A673 (cell line): ENCODE measurements at regions not wholly inside any gene's neighbourhood (a gene's known extent, or its start where the extent isn't known, plus 50 kb on each side); places are given as distances from the start of the nearest gene placed in this dataset.

Experiments used
- BruUV-seq: library from RNA; stranded (reverse); fragments of 400-500 nt; replicated peaks from 2 replicates; lab custom pipeline; 2021; lab: Mats Ljungman, UMichigan
- CTCF ChIA-PET: fragments of 300-600 bp; sonication (Branson Sonifier 250); formaldehyde crosslinking; loops from one replicate; lab custom pipeline; 2022; ENCODE audit warnings: antibody characterized with exemption; lab: Charles Lee
- POLR2A ChIA-PET: fragments of 300-600 bp; sonication (Branson Sonifier 250); formaldehyde crosslinking; loops from one replicate; lab custom pipeline; 2022; ENCODE audit warnings: antibody characterized with exemption; ENCODE audit not compliant: low non-redundant PET; lab: Charles Lee
- DNase-seq: peaks from one replicate; pipeline ENCODE4 v3.0.0-alpha.2; 2015; ENCODE audit warnings: low spot score
- H3K27ac ChIP-seq: fragments of 200-600 bp; sonication (generic); 2 replicates; pipeline ENCODE4 v1.5.1; 2016; ENCODE audit warnings: mixed run types, low read depth, mild to moderate bottlenecking, mixed read lengths, antibody characterized with exemption, low read length; ENCODE audit not compliant: poor library complexity, severe bottlenecking
- H3K27me3 ChIP-seq: fragments of 200-600 bp; sonication (generic); replicated peaks from 2 replicates; pipeline ENCODE4 v1.6.1; 2017; ENCODE audit warnings: mixed run types, low read depth, mild to moderate bottlenecking, mixed read lengths, antibody characterized with exemption, low read length; ENCODE audit not compliant: insufficient read depth, poor library complexity
- H3K36me3 ChIP-seq: fragments of 200-600 bp; sonication (generic); 2 replicates; pipeline ENCODE4 v1.6.1; 2016; ENCODE audit warnings: mixed run types, mild to moderate bottlenecking, mixed read lengths, antibody characterized with exemption, low read length; ENCODE audit not compliant: insufficient read depth, poor library complexity, severe bottlenecking
- H3K4me1 ChIP-seq: fragments of 200-600 bp; sonication (generic); 2 replicates; pipeline ENCODE4 v1.6.1; 2017; ENCODE audit warnings: mixed run types, mild to moderate bottlenecking, mixed read lengths, antibody characterized with exemption, low read length; ENCODE audit not compliant: insufficient read depth, poor library complexity, severe bottlenecking
- H3K4me3 ChIP-seq: fragments of 200-600 bp; sonication (generic); 2 replicates; pipeline ENCODE4 v1.5.1; 2016; ENCODE audit warnings: low read depth, mixed run types, mild to moderate bottlenecking, mixed read lengths, low read length; ENCODE audit not compliant: poor library complexity, severe bottlenecking
- H3K9me3 ChIP-seq: fragments of 200-600 bp; sonication (generic); 2 replicates; pipeline ENCODE4 v1.6.1; 2016; ENCODE audit warnings: mixed run types, low read depth, mild to moderate bottlenecking, mixed read lengths, antibody characterized with exemption, low read length; ENCODE audit not compliant: poor library complexity, severe bottlenecking
- EZH2 ChIP-seq: fragments of 200-600 bp; sonication (generic); IDR thresholded peaks from 2 replicates; pipeline ENCODE4 v1.6.1; 2017; ENCODE audit warnings: borderline replicate concordance, low read depth, mild to moderate bottlenecking, mixed read lengths, antibody characterized with exemption, low read length; ENCODE audit not compliant: poor library complexity, severe bottlenecking
- intact Hi-C: fragments of 100-400 bp; cut with micrococcal nuclease; formaldehyde crosslinking; loops from one replicate; pipeline ENCODE4 v1.10.0; 2022; ENCODE audit not compliant: unreplicated experiment
- TF ChIP-seq, protein P1 (sequence below): fragments of 300-800, 200-600 bp; sonication (generic); conservative IDR thresholded peaks from 2 replicates; pipeline ENCODE4 v1.5.1; 2017; ENCODE audit warnings: low read depth, mild to moderate bottlenecking, antibody characterized with exemption, low read length, moderate library complexity, mixed read lengths

DNA sequence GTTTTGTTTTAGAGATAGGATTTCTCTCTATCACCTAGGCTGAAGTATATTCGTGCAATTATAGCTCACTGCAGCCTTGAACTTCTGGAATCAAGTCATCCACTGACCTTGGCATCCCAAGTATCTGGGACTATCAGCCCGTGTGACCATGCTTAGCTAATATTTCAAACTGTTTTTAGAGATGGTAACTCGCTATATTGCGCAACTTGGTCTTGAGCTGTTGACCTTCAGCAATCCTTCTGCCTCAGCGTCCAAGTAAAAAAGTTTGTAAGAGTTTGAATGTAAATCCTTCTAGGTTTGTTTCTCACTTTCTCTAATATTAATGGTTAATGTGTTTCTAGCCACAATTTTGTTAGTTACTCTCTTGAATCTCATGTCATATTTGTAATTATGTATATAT lies 1243.5 kb upstream of the CADM2 start:
- ChIA-PET POLR2A (no interaction called here), CTCF (no interaction called here)
- H3K27me3 ChIP-seq = no peaks in the 10 kb centered on the region
- no peaks in the 10 kb centered on the region for H3K4me1 ChIP-seq
- H3K36me3 ChIP-seq = no peaks in the 10 kb centered on the region
- no TSS peak for BruUV-seq
- intact Hi-C loops = no loop called here
- H3K9me3 ChIP-seq = no peaks in the 10 kb centered on the region
- no peak overlapping the region for H3K27ac ChIP-seq
- no peak for DNase-seq
- no peak overlapping the region for H3K4me3 ChIP-seq
- TF ChIP-seq, protein P1, sequence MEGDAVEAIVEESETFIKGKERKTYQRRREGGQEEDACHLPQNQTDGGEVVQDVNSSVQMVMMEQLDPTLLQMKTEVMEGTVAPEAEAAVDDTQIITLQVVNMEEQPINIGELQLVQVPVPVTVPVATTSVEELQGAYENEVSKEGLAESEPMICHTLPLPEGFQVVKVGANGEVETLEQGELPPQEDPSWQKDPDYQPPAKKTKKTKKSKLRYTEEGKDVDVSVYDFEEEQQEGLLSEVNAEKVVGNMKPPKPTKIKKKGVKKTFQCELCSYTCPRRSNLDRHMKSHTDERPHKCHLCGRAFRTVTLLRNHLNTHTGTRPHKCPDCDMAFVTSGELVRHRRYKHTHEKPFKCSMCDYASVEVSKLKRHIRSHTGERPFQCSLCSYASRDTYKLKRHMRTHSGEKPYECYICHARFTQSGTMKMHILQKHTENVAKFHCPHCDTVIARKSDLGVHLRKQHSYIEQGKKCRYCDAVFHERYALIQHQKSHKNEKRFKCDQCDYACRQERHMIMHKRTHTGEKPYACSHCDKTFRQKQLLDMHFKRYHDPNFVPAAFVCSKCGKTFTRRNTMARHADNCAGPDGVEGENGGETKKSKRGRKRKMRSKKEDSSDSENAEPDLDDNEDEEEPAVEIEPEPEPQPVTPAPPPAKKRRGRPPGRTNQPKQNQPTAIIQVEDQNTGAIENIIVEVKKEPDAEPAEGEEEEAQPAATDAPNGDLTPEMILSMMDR = no peak
- no peak for TF ChIP-seq EZH2

DNA sequence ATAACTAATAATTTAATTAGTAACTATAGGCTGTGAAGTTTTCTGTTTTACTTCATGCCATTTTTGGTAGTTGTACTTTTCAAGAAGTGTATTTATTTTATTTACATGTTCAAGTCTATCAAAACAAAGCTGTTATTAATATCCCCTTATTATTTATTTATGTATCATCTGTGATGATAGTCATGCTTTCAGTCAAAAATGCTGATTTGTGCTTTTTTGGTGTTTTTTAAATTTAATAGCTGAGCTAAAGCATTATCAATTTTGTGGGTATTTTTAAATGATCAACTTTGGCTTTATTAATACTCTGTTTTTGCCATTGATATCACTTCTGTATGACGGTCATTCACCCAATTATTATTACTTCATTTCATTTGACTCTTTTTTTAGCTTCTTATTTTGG lies 1229.2 kb upstream of the CADM2 start:
- Histone ChIP-seq H3K27me3 (no peaks in the 10 kb centered on the region), H3K36me3 (no peaks in the 10 kb centered on the region), H3K4me3 (no peak overlapping the region), H3K27ac (no peak overlapping the region), H3K9me3 (peaks cover 6% of the 10 kb centered on the region), H3K4me1 (no peaks in the 10 kb centered on the region)
- no peak for TF ChIP-seq EZH2
- TF ChIP-seq, protein P1 = no peak
- BruUV-seq = no TSS peak
- intact Hi-C loops = no loop called here
- DNase-seq = no peak
- CTCF ChIA-PET = no interaction called here
- POLR2A ChIA-PET = no interaction called here

DNA sequence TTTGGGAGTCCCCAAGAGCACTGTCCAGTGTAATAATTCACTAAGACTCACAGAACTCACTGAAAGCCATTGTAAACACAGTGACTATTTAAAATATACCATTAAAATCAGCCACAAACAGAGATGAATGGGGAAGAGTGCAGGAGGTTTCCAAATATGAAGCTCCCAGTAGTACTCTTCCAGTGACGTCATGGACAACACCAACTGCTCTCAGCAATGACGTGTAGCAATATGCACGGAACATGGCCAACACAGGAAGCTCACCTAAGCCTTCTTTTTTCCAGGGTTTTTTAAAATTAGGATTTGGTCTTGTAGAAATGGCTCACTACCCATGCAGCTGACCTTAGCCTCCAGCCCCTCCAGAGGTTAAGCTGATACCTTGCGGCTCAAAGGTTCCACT lies 1224.1 kb upstream of the CADM2 start:
- no peak for DNase-seq
- ChIA-PET POLR2A (no interaction called here), CTCF (no interaction called here)

More for the DNA sequence above, 1224.1 kb upstream of the CADM2 start:
- TF ChIP-seq, protein P1 = no peak
- TF ChIP-seq EZH2 = no peak
- no TSS peak for BruUV-seq
- H3K4me1 ChIP-seq = no peaks in the 10 kb centered on the region
- no peaks in the 10 kb centered on the region for H3K36me3 ChIP-seq
- H3K4me3 ChIP-seq = no peak overlapping the region
- no peaks in the 10 kb centered on the region for H3K27me3 ChIP-seq
- H3K9me3 ChIP-seq = peaks cover 3% of the 10 kb centered on the region
- intact Hi-C loops = no loop called here
- no peak overlapping the region for H3K27ac ChIP-seq
